Tibial artery (tissue), 4 donors: ENCODE measurements at regions not wholly inside any gene's neighbourhood (a gene's known extent, or its start where the extent isn't known, plus 50 kb on each side); places are given as distances from the start of the nearest gene placed in this dataset.

Experiments
- DNase-seq, 2 donors: peaks; one replicate each; pipeline ENCODE4 v3.0.0-alpha.2; 2019
- H3K27ac ChIP-seq, 2 donors: fragments of 200-600 bp; sonication (generic) in 1 of 2; 1 replicate in 1 of 2; 2 replicates in 1 of 2; pipeline ENCODE4 v1.5.1; 2018 to 2019; ENCODE audit warnings: mild to moderate bottlenecking in 1 of 2
- H3K27me3 ChIP-seq, 2 donors: fragments of 200-600 bp; sonication (generic) in 1 of 2; one replicate each; pipeline versions ENCODE4 v1.5.1 to v1.6.0; 2016 to 2019
- H3K36me3 ChIP-seq, 3 donors: fragments of 200-600 bp; sonication (generic) in 2 of 3; one replicate each; pipeline ENCODE4 v1.5.1; 2016 to 2019; ENCODE audit warnings: mild to moderate bottlenecking in 2 of 3
- H3K4me1 ChIP-seq, 4 donors: fragments of 200-600 bp; sonication (generic) in 2 of 4; 1 replicate in 3 of 4; 2 replicates in 1 of 4; pipeline ENCODE4 v1.5.1; 2016 to 2019
- H3K4me3 ChIP-seq, 2 donors: fragments of 200-600 bp; sonication (generic) in 1 of 2; 1 replicate in 1 of 2; 2 replicates in 1 of 2; pipeline ENCODE4 v1.5.1; 2018 to 2019; ENCODE audit warnings: mild to moderate bottlenecking in 2 of 2
- H3K9me3 ChIP-seq, 3 donors: fragments of 200-600 bp; sonication (generic) in 1 of 3; one replicate each; pipeline ENCODE4 v1.5.1; 2016 to 2019
- intact Hi-C: fragments of 100-400 bp; cut with DNase I; formaldehyde crosslinking; loops from one replicate; pipeline ENCODE4 v1.15.0; 2023; ENCODE audit warnings: low total_unique reads
- TF ChIP-seq, protein P1 (sequence below), 2 experiments: fragments of 200-600 bp in 1 of 2; fragments of 450-650 bp in 1 of 2; IDR thresholded peaks; one replicate each; pipeline ENCODE4 v1.5.1; 2017 to 2019; ENCODE audit warnings: antibody characterized with exemption in 2 of 2, mild to moderate bottlenecking in 1 of 2, moderate library complexity in 1 of 2

DNA sequence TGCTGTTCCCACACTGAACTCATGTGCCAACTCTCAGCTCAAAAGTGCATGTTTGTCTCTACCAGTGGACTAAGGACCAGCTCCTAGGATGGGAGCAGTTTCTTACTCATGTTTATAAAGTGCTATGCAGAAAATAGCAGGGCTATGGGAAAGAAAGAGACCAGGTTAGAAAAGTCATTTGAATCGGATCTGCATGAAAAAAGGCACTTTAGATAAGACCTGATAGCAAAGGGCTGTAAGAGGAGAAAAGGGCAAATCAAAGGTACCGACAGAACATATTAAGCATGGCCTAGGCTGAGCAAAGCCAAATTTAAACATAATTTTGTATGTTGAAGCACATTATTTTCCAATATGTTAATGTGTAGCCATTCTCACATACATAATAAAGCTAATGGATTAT is 362.3 kb upstream of the ZFP42 start:
- Histone ChIP-seq H3K27ac (no peak overlapping the region), H3K27me3 (no peaks in the 10 kb centered on the region), H3K4me1 (no peaks in the 10 kb centered on the region), H3K4me3 (no peak overlapping the region), H3K9me3 (peaks cover 0 to 3% (median 0%) of the 10 kb centered on the region in 3 donors), H3K36me3 (no peaks in the 10 kb centered on the region)
- DNase-seq, result no peak
- intact Hi-C loops, result no loop called here
- TF ChIP-seq, protein P1, sequence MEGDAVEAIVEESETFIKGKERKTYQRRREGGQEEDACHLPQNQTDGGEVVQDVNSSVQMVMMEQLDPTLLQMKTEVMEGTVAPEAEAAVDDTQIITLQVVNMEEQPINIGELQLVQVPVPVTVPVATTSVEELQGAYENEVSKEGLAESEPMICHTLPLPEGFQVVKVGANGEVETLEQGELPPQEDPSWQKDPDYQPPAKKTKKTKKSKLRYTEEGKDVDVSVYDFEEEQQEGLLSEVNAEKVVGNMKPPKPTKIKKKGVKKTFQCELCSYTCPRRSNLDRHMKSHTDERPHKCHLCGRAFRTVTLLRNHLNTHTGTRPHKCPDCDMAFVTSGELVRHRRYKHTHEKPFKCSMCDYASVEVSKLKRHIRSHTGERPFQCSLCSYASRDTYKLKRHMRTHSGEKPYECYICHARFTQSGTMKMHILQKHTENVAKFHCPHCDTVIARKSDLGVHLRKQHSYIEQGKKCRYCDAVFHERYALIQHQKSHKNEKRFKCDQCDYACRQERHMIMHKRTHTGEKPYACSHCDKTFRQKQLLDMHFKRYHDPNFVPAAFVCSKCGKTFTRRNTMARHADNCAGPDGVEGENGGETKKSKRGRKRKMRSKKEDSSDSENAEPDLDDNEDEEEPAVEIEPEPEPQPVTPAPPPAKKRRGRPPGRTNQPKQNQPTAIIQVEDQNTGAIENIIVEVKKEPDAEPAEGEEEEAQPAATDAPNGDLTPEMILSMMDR (IDR thresholded peaks at IDR 0.05), result no peak

GRCh38 chr4:187656959-187657358 is 338.6 kb upstream of the ZFP42 start:
- no peaks in the 10 kb centered on the region for H3K4me1 ChIP-seq
- H3K4me3 ChIP-seq, result no peak overlapping the region
- H3K27me3 ChIP-seq, result no peaks in the 10 kb centered on the region
- no peak for DNase-seq
- TF ChIP-seq, protein P1 (IDR thresholded peaks at IDR 0.05), result no peak
- intact Hi-C loops, result no loop called here
- H3K27ac ChIP-seq, result no peak overlapping the region
- no peaks in the 10 kb centered on the region for H3K36me3 ChIP-seq
- H3K9me3 ChIP-seq, result no peaks in the 10 kb centered on the region

DNA sequence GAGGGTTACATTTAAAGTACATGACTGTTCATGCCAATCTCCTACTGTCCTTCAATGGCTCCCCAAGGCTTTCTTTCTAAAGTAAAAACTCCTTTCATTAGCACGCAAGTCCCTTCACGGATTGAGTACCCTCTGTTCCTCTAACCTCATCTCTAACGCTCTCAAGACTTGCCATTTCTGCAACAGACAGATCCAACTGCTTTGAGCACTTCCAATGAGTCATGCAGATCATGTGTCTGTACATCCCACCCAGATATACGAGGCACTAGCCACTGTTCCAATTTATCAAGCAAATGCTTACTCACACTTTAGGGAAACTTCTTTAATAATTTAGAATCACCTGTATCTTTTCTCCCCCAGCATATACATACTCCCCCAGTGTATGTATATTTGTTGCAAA is 332.5 kb upstream of the ZFP42 start:
- TF ChIP-seq, protein P1 (IDR thresholded peaks at IDR 0.05), result no peak
- intact Hi-C loops, result no loop called here
- no peaks in the 10 kb centered on the region for H3K9me3 ChIP-seq
- H3K4me3 ChIP-seq, result no peak overlapping the region
- DNase-seq, result no peak
- H3K36me3 ChIP-seq, result no peaks in the 10 kb centered on the region
- H3K27ac ChIP-seq, result no peak overlapping the region
- H3K4me1 ChIP-seq, result peaks cover 0 to 10% (median 4%) of the 10 kb centered on the region in 4 donors
- no peaks in the 10 kb centered on the region for H3K27me3 ChIP-seq

- no peak for DNase-seq
- intact Hi-C loops, result no loop called here
- H3K36me3 ChIP-seq, result no peaks in the 10 kb centered on the region
- no peak overlapping the region for H3K27ac ChIP-seq
- H3K4me3 ChIP-seq, result no peak overlapping the region
- H3K27me3 ChIP-seq, result no peaks in the 10 kb centered on the region
- TF ChIP-seq, protein P1 (IDR thresholded peaks at IDR 0.05), result no peak
- no peaks in the 10 kb centered on the region for H3K9me3 ChIP-seq
- H3K4me1 ChIP-seq, result peaks cover 0 to 10% (median 4%) of the 10 kb centered on the region in 4 donors
These were observed 331.6 kb upstream of the ZFP42 start for GRCh38 chr4:187664011-187664410.

GRCh38 chr4:187665086-187665485 is 330.5 kb upstream of the ZFP42 start:
- Histone ChIP-seq H3K9me3 (no peaks in the 10 kb centered on the region), H3K36me3 (no peaks in the 10 kb centered on the region), H3K4me1 (peaks cover 0 to 10% (median 4%) of the 10 kb centered on the region in 4 donors), H3K27ac (no peak overlapping the region), H3K4me3 (no peak overlapping the region), H3K27me3 (no peaks in the 10 kb centered on the region)
- DNase-seq, result no peak
- intact Hi-C loops, result no loop called here
- TF ChIP-seq, protein P1 (IDR thresholded peaks at IDR 0.05), result no peak

DNA sequence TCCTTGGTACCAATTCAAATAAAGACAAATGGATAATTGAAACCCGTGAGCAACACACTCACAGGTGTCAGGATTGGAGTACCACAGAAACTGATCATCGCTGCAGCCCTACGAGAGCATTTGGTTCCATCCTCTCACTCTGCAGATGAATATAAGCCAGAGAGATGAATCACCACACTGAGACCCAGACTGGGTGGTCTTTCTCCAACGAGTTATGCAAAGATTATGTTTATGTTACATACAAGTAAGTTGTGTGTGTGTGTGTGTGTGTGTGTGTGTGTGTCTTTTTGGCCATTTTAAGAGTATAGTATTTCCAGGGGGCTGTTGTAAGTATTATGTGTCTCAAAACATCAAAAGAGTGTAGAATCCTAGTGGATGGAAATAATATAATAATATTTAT is 329.5 kb upstream of the ZFP42 start:
- Histone ChIP-seq H3K4me1 (peaks cover 0 to 10% (median 4%) of the 10 kb centered on the region in 4 donors), H3K36me3 (no peaks in the 10 kb centered on the region), H3K9me3 (no peaks in the 10 kb centered on the region), H3K4me3 (no peak overlapping the region), H3K27me3 (no peaks in the 10 kb centered on the region), H3K27ac (no peak overlapping the region)
- no peak for DNase-seq
- intact Hi-C loops, result no loop called here
- TF ChIP-seq, protein P1 (IDR thresholded peaks at IDR 0.05), result no peak
